Osteocyte (in vitro differentiated cells): ENCODE measurements at regions not wholly inside any gene's neighbourhood (a gene's known extent, or its start where the extent isn't known, plus 50 kb on each side); places are given as distances from the start of the nearest gene placed in this dataset.

Source experiments
- DNase-seq: peaks from one replicate; pipeline ENCODE4 v3.0.0; 2021; ENCODE audit warnings: mixed read lengths; ENCODE audit not compliant: unreplicated experiment; ENCODE audit errors: extremely low spot score
- H3K27ac Mint-ChIP-seq: one replicate; pipeline ENCODE4 v1.8.0; 2021; ENCODE audit warnings: mild to moderate bottlenecking, mixed read lengths; ENCODE audit not compliant: unreplicated experiment
- H3K27me3 Mint-ChIP-seq: one replicate; pipeline ENCODE4 v1.8.0; 2021; ENCODE audit warnings: mixed read lengths; ENCODE audit not compliant: unreplicated experiment
- H3K36me3 Mint-ChIP-seq: one replicate; pipeline ENCODE4 v1.8.0; 2021; ENCODE audit warnings: mixed read lengths; ENCODE audit not compliant: unreplicated experiment
- H3K4me1 Mint-ChIP-seq: one replicate; pipeline ENCODE4 v1.8.0; 2021; ENCODE audit warnings: mixed read lengths; ENCODE audit not compliant: unreplicated experiment
- H3K4me3 Mint-ChIP-seq: one replicate; pipeline ENCODE4 v1.8.0; 2021; ENCODE audit warnings: mild to moderate bottlenecking, moderate library complexity, mixed read lengths; ENCODE audit not compliant: unreplicated experiment
- H3K9me3 Mint-ChIP-seq: one replicate; pipeline ENCODE4 v1.8.0; 2021; ENCODE audit warnings: mixed read lengths; ENCODE audit not compliant: unreplicated experiment
- CTCF ChIP-seq: fragments of 200-600 bp; sonication (generic); IDR thresholded peaks from 2 replicates; pipeline ENCODE4 v1.5.0; 2021; ENCODE audit warnings: antibody characterized with exemption, mild to moderate bottlenecking, moderate library complexity

- Mint-ChIP-seq H3K4me1 (peaks cover 49% of the 10 kb centered on the region), H3K27ac (peak overlapping the region; percentile 35), H3K9me3 (peaks cover 3% of the 10 kb centered on the region), H3K4me3 (no peak overlapping the region), H3K27me3 (no peaks in the 10 kb centered on the region), H3K36me3 (no peaks in the 10 kb centered on the region)
- TF ChIP-seq CTCF = no peak
- DNase-seq = no peak
Observed at GRCh38 chr13:37495046-37495445, 103.5 kb downstream of the POSTN start.

- DNase-seq = no peak
- TF ChIP-seq CTCF = no peak
- Mint-ChIP-seq H3K27me3 (no peaks in the 10 kb centered on the region), H3K27ac (peak overlapping the region; percentile 47), H3K4me3 (no peak overlapping the region), H3K36me3 (no peaks in the 10 kb centered on the region), H3K9me3 (peaks cover 2% of the 10 kb centered on the region), H3K4me1 (peaks cover 60% of the 10 kb centered on the region)
Observed at GRCh38 chr13:37493775-37494174, 104.8 kb downstream of the POSTN start.

DNA sequence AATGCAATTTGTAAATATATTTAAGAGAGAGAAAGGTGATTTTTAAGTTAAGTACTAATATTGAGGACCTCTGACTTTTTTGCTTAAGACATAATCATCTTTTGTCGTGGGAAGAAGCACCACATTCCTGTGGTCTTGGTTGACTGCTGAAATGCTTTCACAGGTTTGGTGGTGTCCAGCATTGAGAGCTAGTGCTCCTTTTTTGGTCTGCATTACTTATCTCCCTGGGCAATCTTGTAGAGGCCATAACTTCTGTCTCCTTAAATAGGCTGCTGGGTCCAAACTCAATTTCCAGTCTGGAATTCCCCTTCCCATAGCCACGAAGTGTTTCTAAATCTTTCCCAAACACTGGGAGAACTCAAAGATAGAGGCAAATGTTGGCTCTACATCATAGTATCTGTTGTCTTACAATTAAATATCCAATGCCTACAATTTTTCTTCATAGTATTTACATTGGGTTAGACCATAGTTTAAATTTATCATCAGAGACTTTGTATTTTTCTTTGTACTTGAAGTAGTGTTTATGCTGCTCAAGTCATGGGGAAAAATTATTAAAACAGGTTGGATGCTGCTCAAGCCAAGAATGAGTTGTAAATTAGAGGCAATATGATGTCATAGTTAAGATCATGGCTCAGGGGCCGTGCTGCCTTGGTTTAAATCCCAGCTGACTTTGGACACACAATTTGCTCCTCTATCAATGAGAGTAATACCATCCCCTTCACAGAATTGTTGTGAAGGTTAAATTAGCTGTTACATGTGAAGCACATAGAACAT is 105.6 kb downstream of the POSTN start:
- H3K27ac Mint-ChIP-seq = peak overlapping the region; percentile 75
- no peak for TF ChIP-seq CTCF
- H3K9me3 Mint-ChIP-seq = no peaks in the 10 kb centered on the region
- DNase-seq = no peak
- no peaks in the 10 kb centered on the region for H3K36me3 Mint-ChIP-seq
- peaks cover 69% of the 10 kb centered on the region for H3K4me1 Mint-ChIP-seq
- no peaks in the 10 kb centered on the region for H3K27me3 Mint-ChIP-seq
- H3K4me3 Mint-ChIP-seq = no peak overlapping the region

GRCh38 chr13:37492075-37492474 is 106.5 kb downstream of the POSTN start:
- no peaks in the 10 kb centered on the region for H3K9me3 Mint-ChIP-seq
- no peak for DNase-seq
- H3K27ac Mint-ChIP-seq = peak overlapping the region; percentile 93
- H3K36me3 Mint-ChIP-seq = no peaks in the 10 kb centered on the region
- H3K27me3 Mint-ChIP-seq = no peaks in the 10 kb centered on the region
- no peak for TF ChIP-seq CTCF
- H3K4me1 Mint-ChIP-seq = peaks cover 70% of the 10 kb centered on the region
- no peak overlapping the region for H3K4me3 Mint-ChIP-seq

GRCh38 chr13:37491661-37492060 is 106.9 kb downstream of the POSTN start:
- no peak for DNase-seq
- Mint-ChIP-seq H3K27me3 (no peaks in the 10 kb centered on the region), H3K27ac (peak overlapping the region; percentile 93), H3K9me3 (no peaks in the 10 kb centered on the region), H3K36me3 (no peaks in the 10 kb centered on the region), H3K4me3 (no peak overlapping the region), H3K4me1 (peaks cover 71% of the 10 kb centered on the region)
- no peak for TF ChIP-seq CTCF
